ENCODE measurements at regions not wholly inside any gene's neighbourhood (a gene's known extent, or its start where the extent isn't known, plus 50 kb on each side); places are given as distances from the start of the nearest gene placed in this dataset.

- WGBS, 2 donors (ENCODE audit: low coverage in 1 of 2) = 50% methylated on average over 1 of the region's 1 CpG; no CpG with 5 or more reads in 1 of the 2 donors
- TF ChIP-seq EP300 (IDR thresholded peaks at IDR 0.05) = no peak
- TF ChIP-seq POLR2AphosphoS5 (IDR thresholded peaks at IDR 0.05) = no peak
- no peak for TF ChIP-seq CTCF (IDR thresholded peaks at IDR 0.05)
- no peak for TF ChIP-seq POLR2A (IDR thresholded peaks at IDR 0.05)
- no peak for ATAC-seq
Observed at GRCh38 chr20:22411286-22411626, 173.1 kb downstream of the FOXA2 start.

DNA sequence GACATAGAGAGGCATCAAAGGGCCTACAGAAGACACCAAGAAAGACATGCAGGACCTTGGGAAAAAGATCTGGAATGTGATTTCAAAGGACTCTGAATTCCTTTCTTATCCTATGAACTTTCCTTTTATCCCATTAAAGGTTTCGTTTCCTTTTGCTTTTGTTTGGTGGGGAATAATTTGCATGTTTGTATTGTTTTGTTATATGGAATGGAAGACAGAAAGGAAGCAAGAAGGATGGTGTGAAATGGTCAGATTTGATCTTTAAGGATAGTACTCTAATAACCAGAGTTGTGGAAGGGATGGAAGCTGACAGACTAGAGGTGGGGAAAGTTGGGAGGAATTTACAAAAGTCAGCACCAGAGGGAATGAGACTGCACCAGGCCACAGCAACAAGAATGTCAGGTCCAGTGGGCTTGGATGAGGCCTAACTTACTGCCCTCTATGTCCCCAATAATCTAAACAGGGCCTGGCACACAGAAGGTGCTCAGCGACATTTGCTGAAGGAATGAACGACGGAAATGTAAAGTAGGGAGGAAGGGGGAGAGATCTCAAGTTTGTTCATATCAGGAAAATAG, 173.7 kb downstream of the FOXA2 start:
- no peak overlapping the region for H3K27ac ChIP-seq
- peaks cover 17% of the 10 kb centered on the region for H3K27me3 ChIP-seq
- WGBS, 2 donors (ENCODE audit: low coverage in 1 of 2) = 78 to 79% methylated on average over 4 of the region's 4 CpGs
- H3K4me3 ChIP-seq = no peak overlapping the region
- ATAC-seq = no peak
- no peaks in the 10 kb centered on the region for H3K9me3 ChIP-seq
- H3K36me3 ChIP-seq = no peaks in the 10 kb centered on the region
- TF ChIP-seq POLR2AphosphoS5 (IDR thresholded peaks at IDR 0.05) = no peak
- no peak for TF ChIP-seq CTCF (IDR thresholded peaks at IDR 0.05)
- TF ChIP-seq EP300 (IDR thresholded peaks at IDR 0.05) = no peak
- TF ChIP-seq POLR2A (IDR thresholded peaks at IDR 0.05) = no peak
- no peaks in the 10 kb centered on the region for H3K4me1 ChIP-seq

More at GRCh38 chr20:22411286-22411626, 173.1 kb downstream of the FOXA2 start:
- Histone ChIP-seq H3K4me1 (no peaks in the 10 kb centered on the region), H3K27ac (no peak overlapping the region), H3K4me3 (no peak overlapping the region), H3K36me3 (no peaks in the 10 kb centered on the region), H3K9me3 (no peaks in the 10 kb centered on the region), H3K27me3 (peaks cover 14% of the 10 kb centered on the region)

DNA sequence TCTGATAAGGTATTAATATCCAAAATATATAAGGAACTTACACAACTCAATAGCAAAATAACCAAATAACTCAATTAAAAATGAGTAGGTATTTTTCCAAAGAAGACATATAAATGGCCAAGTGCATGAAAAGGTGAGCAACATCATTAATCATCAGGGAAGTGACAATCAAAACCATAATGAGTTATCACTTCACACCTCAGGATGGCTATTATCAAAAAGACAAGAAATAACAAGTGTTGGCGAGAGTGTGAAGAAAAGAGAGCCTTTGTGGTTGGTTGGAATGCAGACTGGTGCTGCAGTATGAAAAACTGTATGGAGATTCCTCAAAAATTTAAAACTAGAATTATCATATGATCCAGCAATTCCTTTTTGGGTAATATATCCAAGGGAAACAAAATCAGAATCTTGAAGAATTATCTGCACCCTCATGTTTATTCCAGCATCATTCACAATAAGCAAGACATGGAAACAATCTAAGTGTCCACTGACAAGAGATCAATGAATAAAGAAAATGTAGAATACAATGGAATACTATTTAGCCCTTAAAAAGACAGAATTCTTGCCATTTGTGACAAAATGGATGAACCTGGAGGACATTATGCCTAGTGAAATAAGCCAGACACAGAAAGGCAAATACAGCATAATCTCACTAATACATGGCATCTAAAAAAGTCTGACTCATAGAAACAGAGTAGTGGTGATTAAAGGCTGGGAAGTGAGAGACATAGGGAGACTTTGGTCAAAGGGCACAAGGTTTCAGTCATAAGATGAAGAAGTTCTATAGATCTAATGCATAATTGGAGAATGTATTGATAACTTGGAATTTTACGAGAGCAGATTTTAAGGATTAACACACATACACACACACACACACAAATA, 175.6 kb downstream of the FOXA2 start:
- TF ChIP-seq POLR2A (IDR thresholded peaks at IDR 0.05) (no peak), EP300 (IDR thresholded peaks at IDR 0.05) (no peak), CTCF (IDR thresholded peaks at IDR 0.05) (no peak), POLR2AphosphoS5 (IDR thresholded peaks at IDR 0.05) (no peak)
- 83 to 89% methylated on average over 2 of the region's 2 CpGs for WGBS, 2 donors (ENCODE audit: low coverage in 1 of 2)
- H3K27me3 ChIP-seq = peaks cover 19% of the 10 kb centered on the region
- no peaks in the 10 kb centered on the region for H3K9me3 ChIP-seq
- no peak for ATAC-seq
- H3K27ac ChIP-seq = no peak overlapping the region
- H3K4me3 ChIP-seq = no peak overlapping the region
- no peaks in the 10 kb centered on the region for H3K36me3 ChIP-seq
- H3K4me1 ChIP-seq = peaks cover 0 to 6% (median 2%) of the 10 kb centered on the region in 3 donors

DNA sequence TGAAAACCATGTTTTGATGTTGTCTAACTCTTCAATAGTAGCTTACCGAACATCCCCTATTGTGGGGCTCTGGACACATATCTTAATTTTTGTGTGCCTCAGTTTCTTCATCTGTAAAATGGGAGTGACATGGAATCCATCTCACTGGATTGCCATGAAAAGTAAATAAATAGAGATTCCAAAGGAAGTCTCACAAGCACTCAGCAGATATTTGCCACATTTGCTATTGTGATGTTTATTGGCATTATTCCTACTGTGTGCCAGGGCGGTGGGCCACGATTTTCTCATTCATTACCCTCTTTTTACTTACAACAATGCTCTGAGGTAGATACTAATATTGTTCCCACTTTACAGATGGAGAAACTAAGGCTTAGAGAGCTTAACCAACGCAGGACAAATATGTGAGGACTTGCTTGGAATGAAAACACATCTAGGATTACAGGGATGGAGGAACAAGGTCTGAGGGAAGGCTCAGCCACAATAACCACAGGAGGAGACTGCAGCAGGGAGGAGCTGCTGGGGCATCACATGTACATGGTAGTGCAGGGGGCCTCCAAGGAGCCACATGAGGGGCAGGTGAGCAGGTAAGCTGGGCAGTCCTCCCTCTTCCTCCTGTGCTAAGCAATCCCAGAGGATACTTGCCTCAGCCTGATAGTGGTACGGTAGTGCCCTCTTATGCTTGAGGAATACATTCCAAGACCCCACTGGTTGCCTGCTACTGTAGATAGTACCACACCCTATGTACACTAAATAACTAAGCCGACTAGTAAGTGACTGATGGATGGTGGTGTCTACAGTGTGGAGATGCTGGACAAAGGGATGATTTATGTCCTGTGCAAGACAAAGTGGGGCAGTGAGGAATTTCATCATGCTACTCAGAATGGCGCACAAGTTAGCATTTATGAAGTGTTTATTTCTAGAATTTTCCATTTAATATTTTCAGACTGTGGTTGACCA, 176.9 kb downstream of the FOXA2 start:
- Histone ChIP-seq H3K9me3 (no peaks in the 10 kb centered on the region), H3K27me3 (peaks cover 25% of the 10 kb centered on the region), H3K27ac (no peak overlapping the region), H3K4me3 (no peak overlapping the region), H3K36me3 (no peaks in the 10 kb centered on the region), H3K4me1 (peaks cover 0 to 14% (median 2%) of the 10 kb centered on the region in 3 donors)
- 77 to 79% methylated on average over 5 to 7 of the region's 7 CpGs for WGBS, 2 donors (ENCODE audit: low coverage in 1 of 2)
- no peak for TF ChIP-seq EP300 (IDR thresholded peaks at IDR 0.05)
- no peak for TF ChIP-seq POLR2AphosphoS5 (IDR thresholded peaks at IDR 0.05)
- TF ChIP-seq POLR2A (IDR thresholded peaks at IDR 0.05) = no peak
- TF ChIP-seq CTCF (IDR thresholded peaks at IDR 0.05) = no peak
- ATAC-seq = no peak
